ENCODE measurements at regions not wholly inside any gene's neighbourhood (a gene's known extent, or its start where the extent isn't known, plus 50 kb on each side); places are given as distances from the start of the nearest gene placed in this dataset.
A peak's percentile ranks its signal among the peaks of the same experiment; 100 is the strongest.
"Not testable (repeated sequence)": the region's sequence is repeated elsewhere in the genome, so short reads cannot be mapped to it uniquely, and the experiment has no call there.

DNA sequence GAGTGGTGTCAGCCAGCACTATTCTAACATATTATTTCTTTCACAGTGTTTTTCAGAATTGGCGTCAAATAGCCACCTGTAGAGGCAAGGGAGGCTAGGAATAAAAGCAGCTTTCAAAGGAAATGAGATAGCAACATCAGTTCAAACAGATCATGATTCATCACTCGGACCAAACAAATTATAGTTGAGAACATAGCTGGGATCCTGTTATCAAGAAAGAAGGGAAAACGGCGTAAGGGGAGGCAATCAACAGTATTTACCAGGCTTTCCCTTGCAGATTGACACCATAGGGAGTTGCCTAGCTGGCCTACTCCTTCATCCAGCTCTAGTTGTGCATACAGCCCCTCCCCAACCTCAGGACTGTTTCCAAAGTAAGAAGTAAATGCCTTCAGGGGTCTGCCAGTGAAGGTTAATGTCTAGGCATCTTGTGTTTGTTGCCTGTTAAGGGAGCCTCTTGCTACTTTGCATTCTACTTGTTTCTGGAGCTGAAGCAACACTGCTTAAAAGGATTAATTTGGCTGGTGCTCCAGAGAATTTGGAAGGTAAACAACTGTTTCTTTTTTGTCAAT lies 286.5 kb downstream of the NSUN3 start:
- Histone ChIP-seq H3K9ac (no peak overlapping the region), H3K4me2 (no peak overlapping the region), H3K4me3 (no peak overlapping the region), H3K9me3 (replicated peaks in 1 of 11) (peaks cover 0 to 8% (median 0%) of the 10 kb centered on the region in 11 experiments; a peak in 1 of 22 replicates), H3K27ac (no peak overlapping the region), H3K27me3 (no peaks in the 10 kb centered on the region), H4K20me1 (no peaks in the 10 kb centered on the region), H3K36me3 (no peaks in the 10 kb centered on the region), H3K4me1 (no peaks in the 10 kb centered on the region)
- no peak for TF ChIP-seq Cebpa-rat (IDR thresholded peaks at IDR 0.05)

- Histone ChIP-seq H3K4me3 (no peak overlapping the region), H3K9me3 (replicated peaks in 1 of 11) (no peaks in the 10 kb centered on the region), H3K27ac (no peak overlapping the region), H3K4me1 (no peaks in the 10 kb centered on the region), H3K4me2 (no peak overlapping the region), H4K20me1 (no peaks in the 10 kb centered on the region), H3K9ac (no peak overlapping the region), H3K36me3 (no peaks in the 10 kb centered on the region), H3K27me3 (no peaks in the 10 kb centered on the region)
- TF ChIP-seq Cebpa-rat (IDR thresholded peaks at IDR 0.05), result no peak
Measured at GRCh38 chr3:94356581-94356980, 293.7 kb downstream of the NSUN3 start.

DNA sequence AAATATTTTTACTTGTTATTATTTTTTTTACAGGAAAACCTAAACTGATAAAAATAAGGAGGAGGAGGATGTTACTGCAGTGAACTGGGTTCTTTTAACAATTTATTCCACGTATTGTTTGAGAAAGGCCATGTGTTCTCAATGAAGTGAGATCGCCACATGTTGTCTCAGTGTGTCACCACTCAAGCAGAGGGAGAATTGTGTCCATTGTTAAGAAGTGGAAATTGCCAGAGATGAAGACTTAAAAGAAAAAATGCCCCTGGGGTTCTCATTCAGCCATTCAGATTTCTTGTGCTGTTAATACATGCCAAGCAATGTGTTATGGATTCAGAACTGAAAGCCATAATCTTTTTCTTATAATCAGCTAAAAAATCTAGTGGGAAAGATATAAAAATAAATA lies 297.1 kb downstream of the NSUN3 start:
- TF ChIP-seq Cebpa-rat (IDR thresholded peaks at IDR 0.05), result no peak
- Histone ChIP-seq H3K9ac (no peak overlapping the region), H3K27ac (no peak overlapping the region), H3K4me2 (no peak overlapping the region), H3K4me3 (no peak overlapping the region), H4K20me1 (no peaks in the 10 kb centered on the region), H3K9me3 (replicated peaks in 1 of 11) (no peaks in the 10 kb centered on the region), H3K4me1 (peaks cover 0 to 12% (median 0%) of the 10 kb centered on the region in 10 experiments; a peak in 1 of 20 replicates), H3K36me3 (no peaks in the 10 kb centered on the region), H3K27me3 (no peaks in the 10 kb centered on the region)

GRCh38 chr3:94360987-94361386 lies 298.1 kb downstream of the NSUN3 start:
- H3K36me3 ChIP-seq, result no peaks in the 10 kb centered on the region
- TF ChIP-seq Cebpa-rat (IDR thresholded peaks at IDR 0.05), result no peak
- 0 out of 22 replicates have a peak, but pooled peaks cover 0 to 3% (median 0%) of the 10 kb centered on the region in 11 experiments for H3K9me3 ChIP-seq (replicated peaks in 1 of 11)
- peak overlapping the region in 1 of 11 experiments; percentile 44; a peak in 2 of 22 replicates for H3K4me2 ChIP-seq
- H4K20me1 ChIP-seq, result no peaks in the 10 kb centered on the region
- no peaks in the 10 kb centered on the region for H3K27me3 ChIP-seq
- no peak overlapping the region for H3K27ac ChIP-seq
- H3K4me3 ChIP-seq, result no peak overlapping the region
- H3K9ac ChIP-seq, result no peak overlapping the region
- peaks cover 0 to 12% (median 0%) of the 10 kb centered on the region in 10 experiments; a peak in 1 of 20 replicates for H3K4me1 ChIP-seq

DNA sequence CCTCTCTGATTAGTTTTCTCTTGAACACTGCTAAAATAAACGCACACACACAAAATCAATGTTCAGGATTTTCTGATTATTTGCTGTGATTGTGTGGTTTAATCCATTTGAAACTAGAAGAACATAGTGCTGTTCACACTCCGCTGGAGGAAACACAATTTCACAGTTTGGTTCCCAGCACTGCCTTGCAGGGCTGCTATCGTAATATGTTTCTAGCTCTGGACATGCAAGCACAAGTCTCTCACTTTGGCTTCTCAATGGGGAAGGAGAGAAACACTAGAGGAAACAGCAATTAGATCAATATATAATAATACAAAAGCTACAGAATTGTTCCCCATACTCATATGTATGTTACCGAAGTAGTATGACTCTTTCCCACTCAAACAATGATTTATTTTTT lies 299.5 kb downstream of the NSUN3 start:
- 0 out of 22 replicates have a peak, but pooled peaks cover 0 to 3% (median 0%) of the 10 kb centered on the region in 11 experiments for H3K9me3 ChIP-seq (replicated peaks in 1 of 11)
- H4K20me1 ChIP-seq, result no peaks in the 10 kb centered on the region
- no peak overlapping the region for H3K9ac ChIP-seq
- no peaks in the 10 kb centered on the region for H3K27me3 ChIP-seq
- H3K4me2 ChIP-seq, result peak overlapping the region in 1 of 11 experiments; percentile 28; a peak in 1 of 22 replicates
- H3K4me3 ChIP-seq, result no peak overlapping the region
- H3K36me3 ChIP-seq, result no peaks in the 10 kb centered on the region
- TF ChIP-seq Cebpa-rat (IDR thresholded peaks at IDR 0.05), result no peak
- H3K4me1 ChIP-seq, result peaks cover 0 to 12% (median 0%) of the 10 kb centered on the region in 10 experiments; a peak in 1 of 20 replicates
- no peak overlapping the region; a peak in 1 of 22 replicates for H3K27ac ChIP-seq

DNA sequence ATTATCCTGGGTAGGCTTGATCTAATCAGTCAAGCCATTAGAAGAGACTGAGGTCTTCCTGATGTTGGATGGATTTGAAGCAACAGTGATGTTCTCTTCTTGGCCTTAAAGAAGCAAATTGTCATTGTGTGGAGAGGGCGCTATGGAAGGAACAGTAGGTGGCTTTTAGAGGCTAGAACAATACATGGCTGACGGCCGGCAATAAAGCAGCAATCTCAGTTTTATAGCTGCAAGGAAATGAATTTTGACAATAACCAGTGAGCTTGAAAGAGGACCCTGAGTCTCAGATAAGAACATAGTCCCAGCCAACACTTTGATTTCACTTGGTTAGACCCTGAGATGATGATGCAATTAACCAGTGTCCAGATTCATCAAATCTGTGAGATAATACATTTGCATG lies 302.1 kb downstream of the NSUN3 start:
- 0 out of 22 replicates have a peak, but pooled peaks cover 0 to 3% (median 0%) of the 10 kb centered on the region in 11 experiments for H3K9me3 ChIP-seq (replicated peaks in 1 of 11)
- no peak for TF ChIP-seq Cebpa-rat (IDR thresholded peaks at IDR 0.05)
- no peak overlapping the region for H3K4me3 ChIP-seq
- H4K20me1 ChIP-seq, result no peaks in the 10 kb centered on the region
- peaks cover 0 to 12% (median 0%) of the 10 kb centered on the region in 10 experiments; a peak in 1 of 20 replicates for H3K4me1 ChIP-seq
- H3K36me3 ChIP-seq, result no peaks in the 10 kb centered on the region
- H3K27ac ChIP-seq, result no peak overlapping the region
- no peak overlapping the region for H3K9ac ChIP-seq
- H3K4me2 ChIP-seq, result no peak overlapping the region
- H3K27me3 ChIP-seq, result no peaks in the 10 kb centered on the region

GRCh38 chr3:94372026-94372425 lies 309.2 kb downstream of the NSUN3 start:
- no peaks in the 10 kb centered on the region for H3K36me3 ChIP-seq
- no peak for TF ChIP-seq Cebpa-rat (IDR thresholded peaks at IDR 0.05)
- H3K4me1 ChIP-seq, result peaks cover 0 to 39% (median 0%) of the 10 kb centered on the region in 10 experiments; a peak in 4 of 20 replicates
- no peaks in the 10 kb centered on the region for H4K20me1 ChIP-seq
- H3K4me2 ChIP-seq, result peak overlapping the region in 2 of 11 experiments; percentile 58 to 63; a peak in 3 of 22 replicates
- no peak overlapping the region; a peak in 1 of 22 replicates for H3K27ac ChIP-seq
- no peak overlapping the region for H3K9ac ChIP-seq
- H3K27me3 ChIP-seq, result no peaks in the 10 kb centered on the region
- H3K4me3 ChIP-seq, result no peak overlapping the region
- 0 out of 22 replicates have a peak, but pooled peaks cover 0 to 4% (median 0%) of the 10 kb centered on the region in 11 experiments for H3K9me3 ChIP-seq (replicated peaks in 1 of 11)

DNA sequence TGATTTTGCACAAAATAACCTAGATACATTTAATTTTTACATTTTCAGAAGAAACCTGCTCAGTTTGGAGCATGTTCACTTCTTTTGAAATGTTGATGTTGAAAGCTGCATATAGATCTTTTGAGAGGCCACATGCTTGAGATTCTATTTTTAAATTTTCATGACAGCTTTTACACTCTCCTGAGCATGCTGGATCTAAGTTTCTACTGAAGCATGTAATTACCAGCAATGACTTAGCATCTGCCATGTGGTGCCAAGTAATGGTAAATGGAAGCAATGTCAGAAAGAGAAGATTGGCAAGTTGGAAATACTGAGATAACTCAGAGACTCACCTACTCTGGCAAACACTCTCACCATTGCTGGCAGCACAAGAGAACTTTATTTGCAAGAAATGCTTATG lies 310.6 kb downstream of the NSUN3 start:
- no peaks in the 10 kb centered on the region for H3K36me3 ChIP-seq
- no peak overlapping the region for H3K27ac ChIP-seq
- no peak for TF ChIP-seq Cebpa-rat (IDR thresholded peaks at IDR 0.05)
- no peak overlapping the region for H3K4me3 ChIP-seq
- no peak overlapping the region for H3K9ac ChIP-seq
- H3K4me2 ChIP-seq, result peak overlapping the region in 2 of 11 experiments; percentile 11 to 38; a peak in 1 of 22 replicates
- H3K27me3 ChIP-seq, result no peaks in the 10 kb centered on the region
- H3K4me1 ChIP-seq, result peaks cover 0 to 39% (median 0%) of the 10 kb centered on the region in 10 experiments; a peak in 4 of 20 replicates
- H4K20me1 ChIP-seq, result no peaks in the 10 kb centered on the region
- H3K9me3 ChIP-seq (replicated peaks in 1 of 11), result 0 out of 22 replicates have a peak, but pooled peaks cover 0 to 4% (median 0%) of the 10 kb centered on the region in 11 experiments

DNA sequence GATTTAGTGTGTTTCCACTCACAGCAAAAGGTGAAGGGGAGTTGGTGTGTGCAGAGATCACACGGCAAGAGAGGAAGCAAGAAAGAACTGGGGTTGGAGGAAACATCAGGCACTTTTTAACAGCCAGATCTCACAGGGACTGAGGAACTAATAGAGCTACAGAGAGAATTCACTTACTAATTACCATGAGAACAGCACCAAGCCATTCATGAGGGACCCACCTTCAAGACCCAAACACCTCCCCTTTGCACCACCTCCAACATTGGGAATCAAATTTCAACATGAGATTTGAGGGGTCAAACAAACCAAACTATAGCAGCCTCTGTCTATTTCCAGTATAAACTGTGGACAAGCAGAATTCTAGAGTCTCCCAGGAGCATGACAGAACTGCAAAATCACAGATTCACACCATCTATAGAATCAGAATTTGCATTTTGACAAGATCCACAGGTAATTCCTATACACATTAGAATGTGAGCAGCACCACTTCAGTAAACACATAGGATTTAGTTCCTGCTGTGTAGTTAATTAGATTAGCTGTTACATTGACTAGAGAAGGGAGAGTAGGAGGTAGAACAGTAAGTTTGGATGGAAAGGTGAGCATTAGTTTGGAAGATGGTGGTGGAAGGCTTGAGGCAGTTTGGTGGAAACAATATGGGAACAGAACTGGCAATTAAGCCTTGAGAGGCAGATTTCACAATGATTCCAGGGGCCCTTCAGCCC lies 311.7 kb downstream of the NSUN3 start:
- H3K9ac ChIP-seq, result no peak overlapping the region
- no peak overlapping the region for H3K27ac ChIP-seq
- no peak overlapping the region for H3K4me3 ChIP-seq
- H3K36me3 ChIP-seq, result no peaks in the 10 kb centered on the region
- no peaks in the 10 kb centered on the region for H3K27me3 ChIP-seq
- no peak for TF ChIP-seq Cebpa-rat (IDR thresholded peaks at IDR 0.05)
- peaks cover 0 to 39% (median 0%) of the 10 kb centered on the region in 10 experiments; a peak in 4 of 20 replicates for H3K4me1 ChIP-seq
- no peaks in the 10 kb centered on the region for H4K20me1 ChIP-seq
- H3K9me3 ChIP-seq (replicated peaks in 1 of 11), result 0 out of 22 replicates have a peak, but pooled peaks cover 0 to 4% (median 0%) of the 10 kb centered on the region in 11 experiments
- peak overlapping the region in 1 of 11 experiments; percentile 35; a peak in 1 of 22 replicates for H3K4me2 ChIP-seq

DNA sequence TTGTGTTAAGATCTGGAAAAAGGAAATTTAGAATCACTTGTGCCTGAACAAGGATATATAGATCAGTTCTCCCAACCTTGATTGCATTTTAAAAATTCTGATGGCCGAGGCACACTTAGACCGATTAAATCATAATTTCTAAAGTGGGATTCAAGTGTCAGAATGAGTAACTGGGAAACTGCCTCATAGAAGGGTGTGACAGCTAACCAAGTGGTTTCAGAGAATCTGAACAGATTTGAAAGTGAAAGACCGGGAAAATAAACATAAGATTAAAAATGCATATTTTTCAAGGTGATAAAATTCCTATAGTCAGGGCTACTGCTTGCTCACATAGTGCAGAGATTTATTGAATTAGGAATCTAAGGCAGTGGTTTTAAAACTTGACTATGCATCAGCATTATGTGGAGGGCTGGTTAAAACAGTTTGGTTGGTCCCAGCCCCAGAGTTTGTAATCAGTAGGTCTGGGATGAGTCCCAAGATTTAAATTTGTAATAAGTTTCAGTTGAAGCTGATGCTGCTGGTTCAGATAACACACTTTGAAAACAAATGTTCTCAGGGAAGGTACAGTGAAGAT lies 314.3 kb downstream of the NSUN3 start:
- H3K4me3 ChIP-seq; H3K9me3 ChIP-seq (replicated peaks in 1 of 11); H3K27ac ChIP-seq; H3K4me2 ChIP-seq; H3K9ac ChIP-seq; H3K27me3 ChIP-seq; H4K20me1 ChIP-seq; H3K36me3 ChIP-seq: not testable (repeated sequence)
- peaks cover 0 to 25% (median 0%) of the 10 kb centered on the region in 10 experiments; a peak in 4 of 20 replicates for H3K4me1 ChIP-seq

GRCh38 chr3:94377863-94378262 lies 315.0 kb downstream of the NSUN3 start:
- not testable (repeated sequence) for H3K4me2 ChIP-seq; H3K9ac ChIP-seq; H3K27ac ChIP-seq; H3K36me3 ChIP-seq; H3K4me3 ChIP-seq; H4K20me1 ChIP-seq; H3K9me3 ChIP-seq (replicated peaks in 1 of 11); H3K27me3 ChIP-seq
- peaks cover 0 to 19% (median 0%) of the 10 kb centered on the region in 10 experiments; a peak in 2 of 20 replicates for H3K4me1 ChIP-seq
